ENCODE measurements at regions not wholly inside any gene's neighbourhood (a gene's known extent, or its start where the extent isn't known, plus 50 kb on each side); places are given as distances from the start of the nearest gene placed in this dataset.
"Not testable (repeated sequence)": the region's sequence is repeated elsewhere in the genome, so short reads cannot be mapped to it uniquely, and the experiment has no call there.

- Histone ChIP-seq H3K4me1 (ENCODE audit: control insufficient read depth, extremely low read depth, insufficient read depth, low read length) (peaks cover 7% of the 10 kb centered on the region), H4K20me1 (ENCODE audit: control insufficient read depth, extremely low read depth, insufficient read depth, low read length) (no peaks in the 10 kb centered on the region), H3K27me3 (ENCODE audit: control insufficient read depth, extremely low read depth, insufficient read depth, low read length) (no peaks in the 10 kb centered on the region), H3K9ac (ENCODE audit: control insufficient read depth, extremely low read depth, insufficient read depth, low read length) (no peak overlapping the region), H2AFZ (ENCODE audit: control insufficient read depth, low read length) (no peak overlapping the region), H3K4me3 (ENCODE audit: control insufficient read depth in 2 of 3, extremely low read depth in 1 of 3, insufficient read depth in 2 of 3, low read depth in 1 of 3, low read length in 3 of 3) (no peak overlapping the region), H3K36me3 (ENCODE audit: control insufficient read depth in 2 of 2, extremely low read depth in 1 of 2, insufficient read depth in 2 of 2, low read length in 2 of 2) (no peaks in the 10 kb centered on the region), H3K4me2 (ENCODE audit: control insufficient read depth, extremely low read depth, insufficient read depth, low read depth, low read length) (no peak overlapping the region), H3K9me3 (ENCODE audit: control insufficient read depth, low read depth, low read length) (no peaks in the 10 kb centered on the region), H3K9me1 (ENCODE audit: control insufficient read depth, extremely low read depth, insufficient read depth, low read length) (no peaks in the 10 kb centered on the region), H3K79me2 (ENCODE audit: control insufficient read depth, insufficient read depth, low read length) (no peaks in the 10 kb centered on the region), H3K27ac (ENCODE audit: control insufficient read depth, insufficient read depth, low read length) (no peak overlapping the region)
- DNase-seq (ENCODE audit: low read depth, low spot score) (no peak), FAIRE-seq (no peak)
- TF ChIP-seq EZH2 (IDR thresholded peaks at IDR 0.05; ENCODE audit: low read length) (no peak), CTCF (optimal IDR thresholded peaks at IDR 0.05 in 1 of 3, IDR thresholded peaks at IDR 0.05 in 1 of 3, conservative IDR thresholded peaks at IDR 0.05 in 1 of 3; ENCODE audit: extremely low read depth in 1 of 3, insufficient read depth in 2 of 3, low read length in 3 of 3) (no peak)
- dilution Hi-C loops (cut with MboI; ENCODE audit: extremely low pct_ligation_motif_present, low sequenced_read_pairs), result no loop called here
Measured at GRCh38 chr4:186805020-186805820, 81.6 kb upstream of the FAT1 start.

DNA sequence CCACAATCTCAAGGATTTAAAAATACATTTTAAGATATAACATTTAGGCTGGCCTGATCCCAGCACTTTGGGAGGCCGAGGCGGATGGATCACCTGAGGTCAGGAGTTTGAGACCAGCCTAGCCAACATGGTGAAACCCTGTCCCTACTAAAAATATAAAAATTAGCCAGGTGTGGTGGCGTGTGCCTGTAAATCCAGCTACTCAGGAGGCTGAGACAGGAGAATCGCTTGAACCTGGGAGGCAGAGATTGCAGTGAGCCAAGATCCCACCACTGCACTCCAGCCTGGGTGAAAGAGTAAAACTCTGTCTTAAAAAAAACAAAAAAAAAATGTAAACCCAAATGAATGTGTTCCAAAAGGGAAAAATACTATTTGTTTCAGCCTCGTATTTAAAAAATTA is 82.3 kb upstream of the FAT1 start:
- H3K9me1 ChIP-seq (ENCODE audit: control insufficient read depth, extremely low read depth, insufficient read depth, low read length); FAIRE-seq; H3K79me2 ChIP-seq (ENCODE audit: control insufficient read depth, insufficient read depth, low read length); H3K27me3 ChIP-seq (ENCODE audit: control insufficient read depth, extremely low read depth, insufficient read depth, low read length); H3K9me3 ChIP-seq (ENCODE audit: control insufficient read depth, low read depth, low read length); H4K20me1 ChIP-seq (ENCODE audit: control insufficient read depth, extremely low read depth, insufficient read depth, low read length); H3K4me2 ChIP-seq (ENCODE audit: control insufficient read depth, extremely low read depth, insufficient read depth, low read depth, low read length); dilution Hi-C loops (cut with MboI; ENCODE audit: extremely low pct_ligation_motif_present, low sequenced_read_pairs); H3K4me3 ChIP-seq (ENCODE audit: control insufficient read depth in 2 of 3, extremely low read depth in 1 of 3, insufficient read depth in 2 of 3, low read depth in 1 of 3, low read length in 3 of 3); H2AFZ ChIP-seq (ENCODE audit: control insufficient read depth, low read length); H3K4me1 ChIP-seq (ENCODE audit: control insufficient read depth, extremely low read depth, insufficient read depth, low read length); H3K9ac ChIP-seq (ENCODE audit: control insufficient read depth, extremely low read depth, insufficient read depth, low read length); H3K36me3 ChIP-seq (ENCODE audit: control insufficient read depth in 2 of 2, extremely low read depth in 1 of 2, insufficient read depth in 2 of 2, low read length in 2 of 2); H3K27ac ChIP-seq (ENCODE audit: control insufficient read depth, insufficient read depth, low read length); DNase-seq (ENCODE audit: low read depth, low spot score): not testable (repeated sequence)
